ENCODE measurements at regions not wholly inside any gene's neighbourhood (a gene's known extent, or its start where the extent isn't known, plus 50 kb on each side); places are given as distances from the start of the nearest gene placed in this dataset.

DNA sequence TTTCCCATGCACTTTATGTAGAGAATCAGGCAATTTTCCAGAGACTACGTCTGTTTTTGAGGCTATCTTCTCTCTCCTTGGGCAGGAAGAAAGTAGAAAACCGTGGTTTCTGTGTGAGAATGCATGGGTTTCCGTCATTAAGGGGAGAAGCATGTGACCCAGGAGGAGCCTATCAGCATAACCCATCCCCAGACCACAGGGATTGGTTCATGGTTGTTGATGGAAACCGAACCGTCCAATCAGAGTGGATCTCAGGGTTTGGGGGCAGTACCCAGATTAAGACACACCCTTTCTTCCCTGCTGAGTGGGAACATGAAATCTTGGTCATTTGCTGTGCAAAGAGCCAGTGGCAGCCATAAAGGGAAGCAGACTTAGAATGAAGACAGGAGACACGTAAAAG is 517.8 kb downstream of the MN1 start:
- FAIRE-seq, result no peak

More for the DNA sequence above, 517.8 kb downstream of the MN1 start:
- peaks cover 4% of the 10 kb centered on the region; the same call in 1 of the 2 replicates for H3K23me2 ChIP-seq (ENCODE audit: low read depth, low read length)
- H3K9ac ChIP-seq (replicated peaks in 1 of 4; ENCODE audit: extremely low read depth in 1 of 4, low read depth in 3 of 4, low read length in 3 of 4), result no peak overlapping the region
- H4K91ac ChIP-seq (replicated peaks; ENCODE audit: insufficient read length, low read length), result no peak overlapping the region
- H4K20me1 ChIP-seq (replicated peaks in 1 of 2; ENCODE audit: control insufficient read depth in 1 of 2, insufficient read depth in 2 of 2, low read length in 2 of 2), result no peaks in the 10 kb centered on the region
- no peak overlapping the region for H3K27ac ChIP-seq (ENCODE audit: low read depth, low read length)
- no peaks in the 10 kb centered on the region; a peak in 1 of 7 replicates for H3K4me1 ChIP-seq (replicated peaks in 1 of 4; ENCODE audit: control insufficient read depth in 3 of 4, insufficient read depth in 4 of 4, low read length in 3 of 4)
- peaks cover 2 to 6% of the 10 kb centered on the region in 2 experiments; a peak in 1 of 4 replicates for H3K9me3 ChIP-seq (ENCODE audit: insufficient read depth in 2 of 2, low read depth in 1 of 2, low read length in 1 of 2)
- ChIA-PET POLR2A (ENCODE audit: partially characterized antibody) (no interaction called here), CTCF (ENCODE audit: partially characterized antibody) (no interaction called here)
- H3K36me3 ChIP-seq (ENCODE audit: control insufficient read depth in 2 of 4, insufficient read depth in 4 of 4, low read length in 3 of 4), result no peaks in the 10 kb centered on the region
- no peak overlapping the region for H2AFZ ChIP-seq (ENCODE audit: low read length)
- H4K8ac ChIP-seq (ENCODE audit: extremely low read depth, insufficient read depth, low read length), result no peak overlapping the region
- no peak overlapping the region for H3K14ac ChIP-seq (ENCODE audit: insufficient read length)
- no peak overlapping the region for H3K4me2 ChIP-seq (ENCODE audit: insufficient read depth in 1 of 2, low read depth in 2 of 2, low read length in 2 of 2)
- H3K79me1 ChIP-seq (ENCODE audit: low read depth, low read length), result no peaks in the 10 kb centered on the region
- H2BK15ac ChIP-seq (ENCODE audit: low read length), result no peak overlapping the region
- no peak overlapping the region for H4K5ac ChIP-seq (ENCODE audit: insufficient read length, low read depth, low read length)
- H2BK120ac ChIP-seq (replicated peaks; ENCODE audit: low read depth, low read length), result no peak overlapping the region
- DNase-seq (ENCODE audit: low read depth in 1 of 2, low spot score in 2 of 2), result no peak
- H2BK12ac ChIP-seq (ENCODE audit: low read depth, low read length), result no peak overlapping the region
- H3K27me3 ChIP-seq (replicated peaks in 1 of 4; ENCODE audit: control insufficient read depth in 3 of 4, extremely low read depth in 1 of 4, insufficient read depth in 3 of 4, low read length in 3 of 4), result no peaks in the 10 kb centered on the region
- H3K56ac ChIP-seq (replicated peaks; ENCODE audit: insufficient read length, low read depth, low read length), result no peak overlapping the region
- 0 out of 2 replicates have a peak, but pooled peaks have one; percentile 37 for TF ChIP-seq SP1 (IDR thresholded peaks at IDR 0.05; ENCODE audit: low read depth, low read length)
- TF ChIP-seq, protein P1, sequence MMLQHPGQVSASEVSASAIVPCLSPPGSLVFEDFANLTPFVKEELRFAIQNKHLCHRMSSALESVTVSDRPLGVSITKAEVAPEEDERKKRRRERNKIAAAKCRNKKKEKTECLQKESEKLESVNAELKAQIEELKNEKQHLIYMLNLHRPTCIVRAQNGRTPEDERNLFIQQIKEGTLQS (IDR thresholded peaks at IDR 0.05; ENCODE audit: insufficient read depth, low read depth, low read length), result no peak
- H2AK5ac ChIP-seq (ENCODE audit: low read depth, low read length), result no peak overlapping the region
- 87% methylated on average over 6 of the region's 6 CpGs; no CpG with 5 or more reads in 1 of the 2 experiments for WGBS, 2 experiments (ENCODE audit: extremely low coverage in 1 of 2, insufficient coverage in 1 of 2, insufficient read length in 1 of 2, insufficient replicate concordance in 2 of 2, low coverage in 1 of 2, low lambda C conversion rate in 2 of 2, missing lambda C conversion rate in 1 of 2)
- H3K18ac ChIP-seq (ENCODE audit: extremely low read depth, low read length), result no peak overlapping the region
- H3K23ac ChIP-seq (ENCODE audit: insufficient read length), result no peak overlapping the region
- no peak overlapping the region for H3K4me3 ChIP-seq (ENCODE audit: extremely low read depth in 1 of 4, insufficient read depth in 2 of 4, low read depth in 3 of 4, low read length in 4 of 4)
- H3K4ac ChIP-seq (replicated peaks; ENCODE audit: insufficient read length, low read depth, low read length), result no peak overlapping the region
- H2BK5ac ChIP-seq (ENCODE audit: low read depth, low read length), result no peak overlapping the region
- no peaks in the 10 kb centered on the region for H3K79me2 ChIP-seq (ENCODE audit: control insufficient read depth in 1 of 2, insufficient read depth in 2 of 2, low read length in 2 of 2)
- H2BK20ac ChIP-seq (ENCODE audit: low read length), result no peak overlapping the region

All from H1 (cell line).